Astrocyte (in vitro differentiated cells and primary cell): ENCODE measurements at regions not wholly inside any gene's neighbourhood (a gene's known extent, or its start where the extent isn't known, plus 50 kb on each side); places are given as distances from the start of the nearest gene placed in this dataset.
A peak's percentile ranks its signal among the peaks of the same experiment; 100 is the strongest.

ENCODE experiments used
- DNase-seq: peaks from one replicate; pipeline ENCODE4 v3.0.0-alpha.2; 2010; ENCODE audit warnings: low read depth
- FAIRE-seq: peaks from 2 replicates; lab custom pipeline; 2011; peaks lifted over from hg19 to GRCh38; lab: Jason Lieb, UNC
- H2AFZ ChIP-seq: 2 replicates; pipeline ENCODE4 v1.6.0; 2012; ENCODE audit warnings: low read depth, low read length, inconsistent platforms
- H3K27ac ChIP-seq: 2 replicates; pipeline ENCODE4 v1.5.1; 2011; ENCODE audit warnings: low read depth, low read length, inconsistent platforms
- H3K27me3 ChIP-seq: 2 replicates; pipeline ENCODE4 v1.6.0; 2011; ENCODE audit warnings: low read length, inconsistent platforms; ENCODE audit not compliant: insufficient read depth
- H3K36me3 ChIP-seq: 2 replicates; pipeline ENCODE4 v1.5.1; 2011; ENCODE audit warnings: low read length, inconsistent platforms; ENCODE audit not compliant: insufficient read depth
- H3K4me1 ChIP-seq: 2 replicates; pipeline ENCODE4 v1.5.1; 2011; ENCODE audit warnings: low read length, inconsistent platforms; ENCODE audit not compliant: insufficient read depth
- H3K4me2 ChIP-seq: 2 replicates; pipeline ENCODE4 v1.6.0; 2012; ENCODE audit warnings: low read length, inconsistent platforms
- H3K4me3 ChIP-seq: 2 replicates; pipeline ENCODE4 v1.5.1; 2011; ENCODE audit warnings: low read depth, mild to moderate bottlenecking, low read length, inconsistent platforms; ENCODE audit not compliant: insufficient read depth
- H3K79me2 ChIP-seq: 2 replicates; pipeline ENCODE4 v1.6.0; 2012; ENCODE audit warnings: mild to moderate bottlenecking, low read length, inconsistent platforms; ENCODE audit not compliant: insufficient read depth
- H3K9ac ChIP-seq: 2 replicates; pipeline ENCODE4 v1.6.0; 2012; ENCODE audit warnings: mild to moderate bottlenecking, low read length, inconsistent platforms
- H3K9me3 ChIP-seq: 2 replicates; pipeline ENCODE4 v1.5.1; 2012; ENCODE audit warnings: low read depth, mild to moderate bottlenecking, low read length, inconsistent platforms; ENCODE audit not compliant: insufficient read depth
- H4K20me1 ChIP-seq: 2 replicates; pipeline ENCODE4 v1.6.0; 2012; ENCODE audit warnings: low read length, inconsistent platforms; ENCODE audit not compliant: insufficient read depth
- H3K27ac Mint-ChIP-seq: one replicate; pipeline ENCODE4 v1.8.0; 2021; ENCODE audit warnings: mild to moderate bottlenecking, mixed read lengths; ENCODE audit not compliant: unreplicated experiment
- H3K27me3 Mint-ChIP-seq: one replicate; pipeline ENCODE4 v1.8.0; 2021; ENCODE audit warnings: low read depth, mixed read lengths; ENCODE audit not compliant: unreplicated experiment
- H3K36me3 Mint-ChIP-seq: one replicate; pipeline ENCODE4 v1.8.0; 2021; ENCODE audit warnings: low read depth, mixed read lengths; ENCODE audit not compliant: unreplicated experiment
- H3K4me1 Mint-ChIP-seq: one replicate; pipeline ENCODE4 v1.8.0; 2021; ENCODE audit warnings: low read depth, mixed read lengths; ENCODE audit not compliant: unreplicated experiment
- H3K4me3 Mint-ChIP-seq: one replicate; pipeline ENCODE4 v1.8.0; 2021; ENCODE audit warnings: mild to moderate bottlenecking, moderate library complexity, mixed read lengths; ENCODE audit not compliant: unreplicated experiment
- H3K9me3 Mint-ChIP-seq: one replicate; pipeline ENCODE4 v1.8.0; 2021; ENCODE audit warnings: mild to moderate bottlenecking, mixed read lengths; ENCODE audit not compliant: unreplicated experiment
- CTCF ChIP-seq: IDR thresholded peaks from 2 replicates; pipeline ENCODE4 v1.5.1; 2011; ENCODE audit warnings: low read depth, mild to moderate bottlenecking, inconsistent platforms, low read length, moderate library complexity; ENCODE audit not compliant: insufficient read depth
- EZH2 ChIP-seq: IDR thresholded peaks from 2 replicates; pipeline ENCODE4 v1.6.1; 2012; ENCODE audit warnings: mild to moderate bottlenecking, low read length, inconsistent platforms; ENCODE audit not compliant: insufficient read depth

DNA sequence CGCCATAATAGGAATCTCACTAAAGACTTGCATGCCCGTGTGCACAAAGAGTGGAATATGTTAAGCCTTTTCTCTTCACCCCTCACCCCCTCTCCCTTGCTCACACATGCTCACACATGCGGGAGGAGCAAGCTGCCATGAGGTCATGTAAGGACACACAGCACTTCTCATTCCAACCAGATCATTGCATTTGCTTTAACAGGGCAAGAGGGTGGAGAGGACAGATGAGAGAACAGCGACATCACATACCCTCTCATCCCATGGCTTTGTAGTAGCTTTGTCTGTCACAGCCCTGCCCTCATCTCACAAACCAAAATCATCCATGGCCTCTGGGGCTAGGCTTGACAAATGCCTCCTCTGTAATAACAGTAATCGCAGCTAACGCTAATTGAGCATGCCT, 145.6 kb upstream of the FRY start:
- no peaks in the 10 kb centered on the region for H3K9me3 Mint-ChIP-seq
- DNase-seq (no peak), FAIRE-seq (no peak)
- no peak overlapping the region for H3K27ac ChIP-seq
- H3K36me3 ChIP-seq, result no peaks in the 10 kb centered on the region
- no peak for TF ChIP-seq EZH2
- TF ChIP-seq CTCF, result no peak
- no peak overlapping the region for H3K9ac ChIP-seq
- H4K20me1 ChIP-seq, result no peaks in the 10 kb centered on the region
- H3K27me3 Mint-ChIP-seq, result peaks cover 9% of the 10 kb centered on the region
- no peak overlapping the region for H3K4me3 Mint-ChIP-seq
- H3K27ac Mint-ChIP-seq, result no peak overlapping the region
- no peaks in the 10 kb centered on the region for H3K27me3 ChIP-seq
- no peaks in the 10 kb centered on the region for H3K4me1 Mint-ChIP-seq
- no peaks in the 10 kb centered on the region for H3K4me1 ChIP-seq
- H3K4me3 ChIP-seq, result no peak overlapping the region
- H3K9me3 ChIP-seq, result no peaks in the 10 kb centered on the region
- no peak overlapping the region for H2AFZ ChIP-seq
- no peak overlapping the region for H3K4me2 ChIP-seq
- H3K79me2 ChIP-seq, result no peaks in the 10 kb centered on the region
- no peaks in the 10 kb centered on the region for H3K36me3 Mint-ChIP-seq

- Mint-ChIP-seq H3K27me3 (peaks cover 9% of the 10 kb centered on the region), H3K4me3 (no peak overlapping the region), H3K27ac (no peak overlapping the region), H3K4me1 (no peaks in the 10 kb centered on the region), H3K9me3 (no peaks in the 10 kb centered on the region), H3K36me3 (no peaks in the 10 kb centered on the region)
- Histone ChIP-seq H3K4me2 (no peak overlapping the region), H3K79me2 (no peaks in the 10 kb centered on the region), H3K27me3 (no peaks in the 10 kb centered on the region), H3K9me3 (no peaks in the 10 kb centered on the region), H3K4me1 (no peaks in the 10 kb centered on the region), H3K27ac (no peak overlapping the region), H3K36me3 (no peaks in the 10 kb centered on the region), H2AFZ (no peak overlapping the region), H4K20me1 (no peaks in the 10 kb centered on the region), H3K9ac (no peak overlapping the region), H3K4me3 (no peak overlapping the region)
- TF ChIP-seq CTCF, result no peak
- TF ChIP-seq EZH2, result no peak
- DNase-seq (peak; percentile 33), FAIRE-seq (no peak)
Observed at GRCh38 chr13:31887286-31887685, 144.3 kb upstream of the FRY start.

DNA sequence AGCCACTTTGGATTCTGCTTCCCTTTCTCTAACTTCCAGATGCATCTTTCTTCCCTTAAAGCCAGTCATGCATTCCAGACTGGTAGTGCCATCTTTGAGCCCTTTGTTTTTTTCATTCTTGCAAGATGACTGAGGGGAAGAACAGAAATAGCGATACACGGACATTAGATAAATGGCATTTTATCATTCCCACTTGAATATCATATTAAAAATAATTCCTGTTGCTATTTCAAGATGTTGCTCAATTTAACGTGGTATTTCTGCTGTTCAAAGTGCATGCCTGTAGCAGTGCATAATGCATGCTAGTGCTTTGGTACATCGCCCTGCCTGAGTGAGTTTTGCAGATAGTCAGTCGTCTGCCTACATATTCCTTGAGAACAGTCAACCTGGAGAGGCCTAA, 140.6 kb upstream of the FRY start:
- no peaks in the 10 kb centered on the region for H3K9me3 ChIP-seq
- H3K4me3 ChIP-seq, result no peak overlapping the region
- H3K4me2 ChIP-seq, result no peak overlapping the region
- H3K27me3 ChIP-seq, result no peaks in the 10 kb centered on the region
- no peaks in the 10 kb centered on the region for H3K36me3 ChIP-seq
- no peak overlapping the region for H3K9ac ChIP-seq
- Mint-ChIP-seq H3K4me3 (no peak overlapping the region), H3K27ac (no peak overlapping the region), H3K9me3 (no peaks in the 10 kb centered on the region), H3K36me3 (no peaks in the 10 kb centered on the region), H3K27me3 (peaks cover 7% of the 10 kb centered on the region), H3K4me1 (no peaks in the 10 kb centered on the region)
- FAIRE-seq (no peak), DNase-seq (no peak)
- TF ChIP-seq EZH2, result no peak
- no peak for TF ChIP-seq CTCF
- H2AFZ ChIP-seq, result no peak overlapping the region
- H4K20me1 ChIP-seq, result no peaks in the 10 kb centered on the region
- H3K4me1 ChIP-seq, result no peaks in the 10 kb centered on the region
- H3K79me2 ChIP-seq, result no peaks in the 10 kb centered on the region
- H3K27ac ChIP-seq, result no peak overlapping the region
